Ectodermal cell (in vitro differentiated cells): ENCODE measurements at regions not wholly inside any gene's neighbourhood (a gene's known extent, or its start where the extent isn't known, plus 50 kb on each side); places are given as distances from the start of the nearest gene placed in this dataset.

ENCODE experiments used
- H3K27ac ChIP-seq: 2 replicates; pipeline ENCODE4 v1.7.0; 2013; ENCODE audit warnings: mild to moderate bottlenecking, low read depth, low read length; ENCODE audit not compliant: insufficient read depth, poor library complexity, severe bottlenecking
- H3K27me3 ChIP-seq: 2 replicates; pipeline ENCODE4 v1.7.0; 2013; ENCODE audit warnings: mild to moderate bottlenecking, low read length; ENCODE audit not compliant: insufficient read depth, control insufficient read depth, poor library complexity, severe bottlenecking
- H3K36me3 ChIP-seq: one replicate; pipeline ENCODE4 v1.7.0; 2013; ENCODE audit warnings: low read length; ENCODE audit not compliant: control insufficient read depth, insufficient read depth
- H3K4me1 ChIP-seq: one replicate; pipeline ENCODE4 v1.7.0; 2013; ENCODE audit warnings: low read length; ENCODE audit not compliant: control insufficient read depth, insufficient read depth
- H3K4me3 ChIP-seq: 2 replicates; pipeline ENCODE4 v1.7.0; 2013; ENCODE audit warnings: low read depth, low read length, control low read depth; ENCODE audit not compliant: insufficient read depth
- H3K9me3 ChIP-seq: 2 replicates; pipeline ENCODE4 v1.7.0; 2013; ENCODE audit warnings: mild to moderate bottlenecking, low read length, moderate library complexity; ENCODE audit not compliant: control insufficient read depth
- WGBS, 2 experiments: methylation state at CpG; one replicate each; pipeline ENCODE4 v1.1.7; 2013; ENCODE audit warnings: missing lambda C conversion rate in 2 of 2; 5-methylcytosine and 5-hydroxymethylcytosine counted together

DNA sequence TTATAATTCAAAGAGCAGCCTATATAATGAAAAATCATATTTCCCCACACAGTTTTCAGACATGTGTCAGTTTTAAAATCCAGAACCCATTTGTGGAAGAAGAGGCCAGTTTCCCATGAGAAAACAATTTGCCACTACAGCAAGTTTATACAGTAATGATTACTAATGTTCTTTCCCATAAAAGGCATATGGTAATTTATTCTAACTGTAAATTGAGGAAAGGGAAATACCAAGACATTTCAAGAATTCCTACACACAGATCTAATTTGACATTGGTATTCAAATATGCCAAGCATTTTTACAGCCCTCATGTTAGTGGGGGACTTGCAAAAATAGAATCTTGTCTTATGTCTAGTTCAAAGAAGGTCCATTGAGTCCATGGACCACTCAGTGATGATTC is 1368.6 kb downstream of the FSTL5 start:
- Histone ChIP-seq H3K36me3 (no peaks in the 10 kb centered on the region), H3K27ac (no peak overlapping the region), H3K27me3 (no peaks in the 10 kb centered on the region), H3K4me3 (no peak overlapping the region), H3K4me1 (no peaks in the 10 kb centered on the region), H3K9me3 (no peaks in the 10 kb centered on the region)

- Histone ChIP-seq H3K9me3 (no peaks in the 10 kb centered on the region), H3K36me3 (no peaks in the 10 kb centered on the region), H3K4me3 (no peak overlapping the region), H3K4me1 (no peaks in the 10 kb centered on the region), H3K27ac (no peak overlapping the region), H3K27me3 (no peaks in the 10 kb centered on the region)
These were observed 1355.6 kb downstream of the FSTL5 start for GRCh38 chr4:160808174-160808573.

DNA sequence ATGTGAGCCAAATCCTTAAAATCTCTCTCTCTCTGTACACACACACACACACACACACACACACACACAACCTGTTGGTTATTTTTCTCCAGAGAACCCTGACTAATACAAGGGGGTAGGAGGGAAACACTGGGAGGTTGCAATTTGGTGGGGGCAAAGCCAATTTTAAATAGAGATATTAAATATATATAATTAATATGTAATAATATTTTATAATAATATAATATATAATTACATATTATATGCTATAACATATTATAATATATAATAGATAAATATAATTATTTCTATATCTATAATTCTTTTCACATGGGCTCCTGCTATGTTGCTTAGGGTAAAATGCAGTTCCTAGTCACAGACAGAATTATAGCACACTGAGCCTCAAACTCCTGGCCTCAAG is 1354.2 kb downstream of the FSTL5 start:
- no peaks in the 10 kb centered on the region for H3K4me1 ChIP-seq
- H3K4me3 ChIP-seq = no peak overlapping the region
- H3K27ac ChIP-seq = no peak overlapping the region
- H3K9me3 ChIP-seq = no peaks in the 10 kb centered on the region
- H3K36me3 ChIP-seq = no peaks in the 10 kb centered on the region
- no peaks in the 10 kb centered on the region for H3K27me3 ChIP-seq

GRCh38 chr4:160810424-160810823 is 1353.4 kb downstream of the FSTL5 start:
- Histone ChIP-seq H3K9me3 (no peaks in the 10 kb centered on the region), H3K4me3 (no peak overlapping the region), H3K4me1 (no peaks in the 10 kb centered on the region), H3K36me3 (no peaks in the 10 kb centered on the region), H3K27me3 (no peaks in the 10 kb centered on the region), H3K27ac (no peak overlapping the region)
- WGBS, 2 experiments = 82 to 94% methylated on average over 1 of the region's 1 CpG

DNA sequence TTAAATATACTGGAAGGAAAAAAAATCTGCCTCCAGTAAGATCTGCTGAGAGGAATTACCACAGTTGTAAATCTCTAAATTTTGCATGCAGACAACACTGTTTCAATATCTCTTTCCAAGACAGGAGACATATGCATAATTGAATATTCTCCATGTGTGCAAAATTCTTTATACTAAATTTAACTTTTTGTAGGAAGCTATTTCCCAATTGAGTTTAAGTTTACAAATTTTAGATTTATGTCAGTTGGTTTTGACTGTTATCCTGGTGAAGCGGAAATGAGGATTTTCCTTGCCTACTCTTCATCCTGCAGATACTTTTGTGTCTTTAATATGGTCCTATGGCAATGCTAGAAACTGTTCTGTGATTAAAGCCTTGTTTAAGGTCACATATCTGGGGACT is 1352.9 kb downstream of the FSTL5 start:
- no peaks in the 10 kb centered on the region for H3K4me1 ChIP-seq
- H3K36me3 ChIP-seq = no peaks in the 10 kb centered on the region
- H3K9me3 ChIP-seq = no peaks in the 10 kb centered on the region
- no peak overlapping the region for H3K4me3 ChIP-seq
- 86 to 93% methylated on average over 1 of the region's 1 CpG for WGBS, 2 experiments
- H3K27ac ChIP-seq = no peak overlapping the region
- H3K27me3 ChIP-seq = no peaks in the 10 kb centered on the region

- H3K9me3 ChIP-seq = no peaks in the 10 kb centered on the region
- no peaks in the 10 kb centered on the region for H3K27me3 ChIP-seq
- H3K36me3 ChIP-seq = no peaks in the 10 kb centered on the region
- H3K27ac ChIP-seq = no peak overlapping the region
- H3K4me1 ChIP-seq = no peaks in the 10 kb centered on the region
- no peak overlapping the region for H3K4me3 ChIP-seq
These were observed 1351.8 kb downstream of the FSTL5 start for GRCh38 chr4:160811956-160812355.

- Histone ChIP-seq H3K4me1 (no peaks in the 10 kb centered on the region), H3K36me3 (no peaks in the 10 kb centered on the region), H3K9me3 (no peaks in the 10 kb centered on the region), H3K27ac (no peak overlapping the region), H3K4me3 (no peak overlapping the region), H3K27me3 (no peaks in the 10 kb centered on the region)
These were observed 1349.1 kb downstream of the FSTL5 start for GRCh38 chr4:160814726-160815125.

DNA sequence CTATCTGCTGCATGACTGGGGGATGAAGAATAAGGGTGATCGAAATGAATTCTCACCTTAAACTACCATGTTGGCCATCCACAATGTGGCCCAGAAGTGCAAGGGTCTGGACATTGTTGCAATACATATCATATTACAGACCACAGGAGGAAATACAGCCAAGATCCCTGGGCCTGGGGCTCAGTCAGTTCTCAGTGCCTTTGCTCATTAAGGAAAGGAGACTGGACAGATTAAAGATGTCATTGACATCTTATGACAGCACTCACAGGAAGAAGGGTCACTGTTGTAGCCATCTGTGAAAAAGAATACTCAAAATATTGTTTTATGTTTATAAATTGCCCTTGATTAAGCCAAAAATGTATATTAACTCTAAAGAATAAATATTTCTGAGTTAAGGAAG is 1345.2 kb downstream of the FSTL5 start:
- Histone ChIP-seq H3K27ac (no peak overlapping the region), H3K27me3 (no peaks in the 10 kb centered on the region), H3K36me3 (no peaks in the 10 kb centered on the region), H3K4me1 (no peaks in the 10 kb centered on the region), H3K9me3 (no peaks in the 10 kb centered on the region), H3K4me3 (no peak overlapping the region)
- 100% methylated on average over 1 of the region's 1 CpG; no CpG with 5 or more reads in 1 of the 2 experiments for WGBS, 2 experiments

- H3K4me1 ChIP-seq = no peaks in the 10 kb centered on the region
- no peak overlapping the region for H3K4me3 ChIP-seq
- H3K9me3 ChIP-seq = no peaks in the 10 kb centered on the region
- WGBS, 2 experiments = 97 to 100% methylated on average over 2 of the region's 3 CpGs
- no peaks in the 10 kb centered on the region for H3K36me3 ChIP-seq
- H3K27me3 ChIP-seq = no peaks in the 10 kb centered on the region
- no peak overlapping the region for H3K27ac ChIP-seq
These were observed 1344.0 kb downstream of the FSTL5 start for GRCh38 chr4:160819791-160820190.

- Histone ChIP-seq H3K27me3 (no peaks in the 10 kb centered on the region), H3K4me1 (no peaks in the 10 kb centered on the region), H3K36me3 (no peaks in the 10 kb centered on the region), H3K9me3 (no peaks in the 10 kb centered on the region), H3K27ac (no peak overlapping the region), H3K4me3 (no peak overlapping the region)
- WGBS, 2 experiments = 89% methylated on average over 2 of the region's 2 CpGs; no CpG with 5 or more reads in 1 of the 2 experiments
These were observed 1339.3 kb downstream of the FSTL5 start for GRCh38 chr4:160824481-160824880.

DNA sequence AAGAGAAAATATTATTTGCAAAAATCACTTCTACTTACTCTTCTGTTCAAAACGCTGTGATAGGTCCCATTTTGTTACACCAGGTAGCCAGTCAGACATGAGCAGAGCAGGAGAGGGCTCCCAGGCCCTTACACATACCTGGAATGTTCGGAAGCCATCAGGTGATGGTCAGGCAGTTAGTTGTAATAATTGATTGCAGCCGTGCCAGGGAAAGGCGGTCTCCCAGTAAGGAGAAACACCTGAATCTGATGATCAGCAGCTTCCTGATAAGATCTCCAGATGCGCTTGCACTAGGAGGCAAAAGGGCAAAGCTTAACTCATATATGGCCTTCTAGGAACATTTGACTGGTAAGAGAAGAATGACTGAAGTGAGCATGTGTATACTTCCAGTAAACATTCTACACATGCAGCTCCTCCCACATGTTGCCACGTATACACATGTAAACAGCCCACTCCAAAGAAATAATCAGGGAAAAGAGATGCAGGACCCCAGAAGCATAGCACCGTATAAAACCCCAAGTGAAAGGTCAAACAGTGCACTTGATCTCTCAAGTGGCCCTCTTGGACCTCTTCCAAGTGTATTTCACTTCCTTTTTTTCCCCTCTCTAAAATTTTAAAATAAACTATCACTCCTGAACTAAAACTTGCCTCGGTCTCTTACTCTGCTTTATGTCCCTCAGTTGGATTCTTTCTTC is 1338.0 kb downstream of the FSTL5 start:
- H3K27ac ChIP-seq = no peak overlapping the region
- WGBS, 2 experiments = 94 to 96% methylated on average over 8 of the region's 8 CpGs
- H3K9me3 ChIP-seq = no peaks in the 10 kb centered on the region
- H3K4me1 ChIP-seq = no peaks in the 10 kb centered on the region
- H3K4me3 ChIP-seq = no peak overlapping the region
- no peaks in the 10 kb centered on the region for H3K27me3 ChIP-seq
- H3K36me3 ChIP-seq = no peaks in the 10 kb centered on the region
